ENCODE measurements at regions not wholly inside any gene's neighbourhood (a gene's known extent, or its start where the extent isn't known, plus 50 kb on each side); places are given as distances from the start of the nearest gene placed in this dataset.
A peak's percentile ranks its signal among the peaks of the same experiment; 100 is the strongest.

DNA sequence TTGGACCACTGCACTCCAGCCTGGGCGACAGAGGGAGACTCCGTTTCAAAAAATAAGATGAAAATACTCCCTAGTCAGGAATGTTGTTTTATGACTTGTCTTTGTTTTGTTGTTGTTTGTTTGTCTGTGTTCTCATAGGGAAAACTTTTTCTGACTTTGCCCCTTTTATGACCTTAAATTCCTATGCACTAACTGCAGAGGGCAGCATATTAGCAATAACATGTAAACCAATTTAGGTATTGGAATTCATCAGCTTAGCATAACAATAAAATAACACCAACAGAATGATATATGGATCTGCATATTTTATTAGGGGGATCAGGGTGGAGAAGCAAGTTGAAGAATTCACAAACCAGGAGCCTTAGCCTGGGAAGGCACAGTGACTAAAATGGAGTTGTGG is 631.5 kb downstream of the SUCLG1 start:
- TF ChIP-seq, protein P1, sequence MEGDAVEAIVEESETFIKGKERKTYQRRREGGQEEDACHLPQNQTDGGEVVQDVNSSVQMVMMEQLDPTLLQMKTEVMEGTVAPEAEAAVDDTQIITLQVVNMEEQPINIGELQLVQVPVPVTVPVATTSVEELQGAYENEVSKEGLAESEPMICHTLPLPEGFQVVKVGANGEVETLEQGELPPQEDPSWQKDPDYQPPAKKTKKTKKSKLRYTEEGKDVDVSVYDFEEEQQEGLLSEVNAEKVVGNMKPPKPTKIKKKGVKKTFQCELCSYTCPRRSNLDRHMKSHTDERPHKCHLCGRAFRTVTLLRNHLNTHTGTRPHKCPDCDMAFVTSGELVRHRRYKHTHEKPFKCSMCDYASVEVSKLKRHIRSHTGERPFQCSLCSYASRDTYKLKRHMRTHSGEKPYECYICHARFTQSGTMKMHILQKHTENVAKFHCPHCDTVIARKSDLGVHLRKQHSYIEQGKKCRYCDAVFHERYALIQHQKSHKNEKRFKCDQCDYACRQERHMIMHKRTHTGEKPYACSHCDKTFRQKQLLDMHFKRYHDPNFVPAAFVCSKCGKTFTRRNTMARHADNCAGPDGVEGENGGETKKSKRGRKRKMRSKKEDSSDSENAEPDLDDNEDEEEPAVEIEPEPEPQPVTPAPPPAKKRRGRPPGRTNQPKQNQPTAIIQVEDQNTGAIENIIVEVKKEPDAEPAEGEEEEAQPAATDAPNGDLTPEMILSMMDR (IDR thresholded peaks at IDR 0.05), result peak; percentile 19
- no peak for DNase-seq (ENCODE audit: low spot score)
- no peaks in the 10 kb centered on the region for H3K9me3 Mint-ChIP-seq (ENCODE audit: low read depth)
- no peaks in the 10 kb centered on the region for H3K4me1 Mint-ChIP-seq (ENCODE audit: low read depth)
- no peaks in the 10 kb centered on the region for H3K36me3 Mint-ChIP-seq (ENCODE audit: low read depth)
- no peak overlapping the region for H3K27ac Mint-ChIP-seq (ENCODE audit: unreplicated experiment)
- no peaks in the 10 kb centered on the region for H3K27me3 Mint-ChIP-seq (ENCODE audit: low read depth)
- H3K4me3 Mint-ChIP-seq (ENCODE audit: unreplicated experiment), result no peak overlapping the region

DNA sequence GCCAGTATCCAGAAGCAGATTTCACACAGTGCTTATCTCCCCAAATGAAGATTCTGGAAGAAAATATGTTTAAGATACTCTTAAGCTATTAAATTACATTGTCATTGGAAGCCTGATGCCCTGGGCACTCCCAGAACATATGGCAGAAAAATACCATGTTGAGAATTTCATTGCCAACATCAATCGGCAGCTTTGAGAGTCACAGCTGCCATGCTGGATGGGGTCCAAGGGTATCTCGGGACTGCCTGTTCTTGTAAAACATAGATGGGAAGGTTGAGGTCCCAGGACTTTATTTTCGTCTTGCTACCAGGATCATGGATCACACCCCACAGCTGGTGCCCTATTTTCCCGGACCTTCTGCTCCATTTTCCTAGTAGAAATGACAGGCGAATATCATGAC is 632.5 kb downstream of the SUCLG1 start:
- TF ChIP-seq, protein P1 (IDR thresholded peaks at IDR 0.05), result no peak
- H3K9me3 Mint-ChIP-seq (ENCODE audit: low read depth), result no peaks in the 10 kb centered on the region
- H3K27ac Mint-ChIP-seq (ENCODE audit: unreplicated experiment), result no peak overlapping the region
- no peaks in the 10 kb centered on the region for H3K4me1 Mint-ChIP-seq (ENCODE audit: low read depth)
- H3K4me3 Mint-ChIP-seq (ENCODE audit: unreplicated experiment), result no peak overlapping the region
- H3K36me3 Mint-ChIP-seq (ENCODE audit: low read depth), result no peaks in the 10 kb centered on the region
- H3K27me3 Mint-ChIP-seq (ENCODE audit: low read depth), result no peaks in the 10 kb centered on the region
- no peak for DNase-seq (ENCODE audit: low spot score)

DNA sequence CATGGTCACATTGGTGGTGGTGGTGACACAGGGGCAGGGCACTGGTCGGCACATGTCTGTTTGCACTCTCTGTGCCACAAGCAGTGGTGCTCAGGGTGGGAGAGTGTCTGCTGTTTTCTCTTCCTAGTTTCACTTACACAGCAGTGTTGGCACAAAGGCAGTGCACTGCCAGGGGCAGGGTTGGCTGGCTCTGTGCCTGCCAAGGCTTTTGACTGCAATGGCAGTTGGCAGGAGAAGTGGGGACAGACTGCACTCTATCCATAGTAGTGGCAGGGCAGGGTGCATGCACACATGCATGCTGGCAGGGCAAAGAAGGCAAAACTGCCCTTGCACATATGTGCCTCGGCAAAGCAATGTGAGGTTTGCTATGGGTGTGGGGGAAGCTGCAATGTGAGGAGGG is 635.9 kb downstream of the SUCLG1 start:
- no peak for DNase-seq (ENCODE audit: low spot score)
- Mint-ChIP-seq H3K4me1 (ENCODE audit: low read depth) (no peaks in the 10 kb centered on the region), H3K4me3 (ENCODE audit: unreplicated experiment) (no peak overlapping the region), H3K27ac (ENCODE audit: unreplicated experiment) (no peak overlapping the region), H3K27me3 (ENCODE audit: low read depth) (peaks cover 1% of the 10 kb centered on the region), H3K9me3 (ENCODE audit: low read depth) (no peaks in the 10 kb centered on the region), H3K36me3 (ENCODE audit: low read depth) (no peaks in the 10 kb centered on the region)
- TF ChIP-seq, protein P1 (IDR thresholded peaks at IDR 0.05), result no peak

DNA sequence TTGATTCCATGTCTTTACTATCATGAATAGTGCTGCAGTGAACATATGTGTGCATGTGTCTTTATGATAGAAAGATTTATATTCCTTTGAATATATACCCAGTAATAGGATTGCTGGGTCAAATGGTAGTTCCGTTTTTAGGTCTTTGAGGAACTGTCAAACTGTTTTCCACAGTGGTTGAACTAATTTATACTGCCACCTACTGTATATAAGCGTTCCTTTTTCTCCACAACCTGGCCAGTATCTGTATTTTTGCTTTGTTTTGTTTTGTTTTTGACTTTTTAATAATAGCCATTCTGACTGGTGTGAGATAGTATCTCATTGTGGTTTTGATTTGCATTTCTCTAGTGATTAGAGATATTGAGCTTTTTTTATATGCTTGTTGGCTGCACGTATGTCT is 641.6 kb downstream of the SUCLG1 start:
- Mint-ChIP-seq H3K4me3 (ENCODE audit: unreplicated experiment) (no peak overlapping the region), H3K4me1 (ENCODE audit: low read depth) (no peaks in the 10 kb centered on the region), H3K27ac (ENCODE audit: unreplicated experiment) (no peak overlapping the region), H3K9me3 (ENCODE audit: low read depth) (no peaks in the 10 kb centered on the region), H3K27me3 (ENCODE audit: low read depth) (peaks cover 1% of the 10 kb centered on the region), H3K36me3 (ENCODE audit: low read depth) (no peaks in the 10 kb centered on the region)
- no peak for DNase-seq (ENCODE audit: low spot score)
- TF ChIP-seq, protein P1 (IDR thresholded peaks at IDR 0.05), result peak; percentile 46

DNA sequence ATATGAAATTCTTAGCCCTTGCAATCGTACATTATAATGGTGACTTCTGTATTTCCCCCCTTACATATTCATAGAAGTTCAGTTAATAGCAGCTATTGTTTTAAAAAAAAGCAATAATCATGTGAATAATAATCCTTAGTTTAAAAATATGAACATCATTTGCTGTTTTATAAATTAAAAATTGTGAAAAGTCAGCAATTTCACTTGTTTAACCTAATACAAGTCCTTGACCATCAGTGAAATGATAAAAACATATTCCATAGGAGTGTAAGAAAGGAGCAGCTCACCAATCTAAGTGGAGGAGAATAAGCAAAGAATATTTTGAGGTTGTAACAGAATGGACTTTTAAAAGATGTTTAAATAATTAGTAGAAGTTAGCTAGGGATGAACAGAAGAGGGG is 650.2 kb downstream of the SUCLG1 start:
- Mint-ChIP-seq H3K9me3 (ENCODE audit: low read depth) (no peaks in the 10 kb centered on the region), H3K27ac (ENCODE audit: unreplicated experiment) (no peak overlapping the region), H3K4me1 (ENCODE audit: low read depth) (no peaks in the 10 kb centered on the region), H3K36me3 (ENCODE audit: low read depth) (no peaks in the 10 kb centered on the region), H3K27me3 (ENCODE audit: low read depth) (no peaks in the 10 kb centered on the region), H3K4me3 (ENCODE audit: unreplicated experiment) (no peak overlapping the region)
- DNase-seq (ENCODE audit: low spot score), result no peak
- TF ChIP-seq, protein P1 (IDR thresholded peaks at IDR 0.05), result no peak

Measured in chondrocyte (in vitro differentiated cells).